ENCODE measurements at regions not wholly inside any gene's neighbourhood (a gene's known extent, or its start where the extent isn't known, plus 50 kb on each side); places are given as distances from the start of the nearest gene placed in this dataset.

- in situ Hi-C loops (cut with HindIII; ENCODE audit: extremely low pct_ligation_motif_present, low pct_unique_long_range_greater_than_20kb) (loop anchor here (5.0 kb wide), 1 partner anchor 94 kb away; no protein-coding TSS in a partner anchor), intact Hi-C loops (cut with micrococcal nuclease; ENCODE audit: unreplicated experiment) (loop anchor here (1.0 to 5.0 kb wide), 7 partner anchors 34 to 223 kb away; partner anchors contain the start of gene PLPP3)
- peak overlapping the region; percentile 80 for H3K27ac ChIP-seq (ENCODE audit: extremely low read length, insufficient read depth, low read length)
- no peaks in the 10 kb centered on the region for H3K79me2 ChIP-seq (ENCODE audit: insufficient read depth, low read length)
- peak overlapping the region; percentile 50 for H3K9ac ChIP-seq (ENCODE audit: insufficient read depth, low read depth, low read length)
- no peaks in the 10 kb centered on the region for H3K9me3 ChIP-seq (ENCODE audit: low read length)
- CTCF ChIA-PET (ENCODE audit: low intra/inter-chr PET ratio, low total read pairs), result no interaction called here
- peaks cover 94% of the 10 kb centered on the region for H3K4me1 ChIP-seq (ENCODE audit: insufficient read depth, low read length)
- H2AFZ ChIP-seq (ENCODE audit: low read length), result no peak overlapping the region
- DNase-seq (ENCODE audit: low spot score), result peak; percentile 53
- H3K27me3 ChIP-seq (ENCODE audit: control insufficient read depth in 1 of 2, insufficient read depth in 2 of 2, low read length in 2 of 2), result no peaks in the 10 kb centered on the region
- ATAC-seq, result peak; percentile 48
- WGBS (ENCODE audit: low lambda C conversion rate), result 9% methylated on average over 7 of the region's 7 CpGs
- POLR2A ChIA-PET, result interaction anchor here (0.6 to 2.6 kb wide), 10 partner anchors 19 to 166 kb away, joined by 3 to 20 read pairs (median 5); partner anchors contain the start of gene PLPP3
- H3K4me2 ChIP-seq (ENCODE audit: low read depth, low read length), result peak overlapping the region; percentile 52
- peak overlapping the region in 1 of 3 experiments; percentile 19; a peak in 1 of 6 replicates for H3K4me3 ChIP-seq (replicated peaks in 1 of 3; ENCODE audit: insufficient read depth in 1 of 3, low read depth in 2 of 3, low read length in 3 of 3)
- H4K20me1 ChIP-seq (ENCODE audit: insufficient read depth, low read length), result no peaks in the 10 kb centered on the region
- peak; percentile 71 for FAIRE-seq
- H3K36me3 ChIP-seq (replicated peaks in 1 of 2; ENCODE audit: control insufficient read depth in 1 of 2, insufficient read depth in 2 of 2, low read length in 2 of 2), result no peaks in the 10 kb centered on the region
- no TSS peak for BruUV-seq (replicated peaks)
- TF ChIP-seq ZNF207 (IDR thresholded peaks at IDR 0.05; ENCODE audit: borderline replicate concordance), result no peak
- TF ChIP-seq ATF7-NPFF (CRISPR knock-in tag; IDR thresholded peaks at IDR 0.05; ENCODE audit: low read depth), result no peak
- TF ChIP-seq FOXM1 (CRISPR knock-in tag; IDR thresholded peaks at IDR 0.05), result no peak
- no peak for TF ChIP-seq TP53 (CRISPR knock-in tag; conservative IDR thresholded peaks at IDR 0.05)
- TF ChIP-seq, protein P1, sequence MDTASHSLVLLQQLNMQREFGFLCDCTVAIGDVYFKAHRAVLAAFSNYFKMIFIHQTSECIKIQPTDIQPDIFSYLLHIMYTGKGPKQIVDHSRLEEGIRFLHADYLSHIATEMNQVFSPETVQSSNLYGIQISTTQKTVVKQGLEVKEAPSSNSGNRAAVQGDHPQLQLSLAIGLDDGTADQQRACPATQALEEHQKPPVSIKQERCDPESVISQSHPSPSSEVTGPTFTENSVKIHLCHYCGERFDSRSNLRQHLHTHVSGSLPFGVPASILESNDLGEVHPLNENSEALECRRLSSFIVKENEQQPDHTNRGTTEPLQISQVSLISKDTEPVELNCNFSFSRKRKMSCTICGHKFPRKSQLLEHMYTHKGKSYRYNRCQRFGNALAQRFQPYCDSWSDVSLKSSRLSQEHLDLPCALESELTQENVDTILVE (CRISPR knock-in tag; IDR thresholded peaks at IDR 0.05), result no peak
- TF ChIP-seq, protein P2, sequence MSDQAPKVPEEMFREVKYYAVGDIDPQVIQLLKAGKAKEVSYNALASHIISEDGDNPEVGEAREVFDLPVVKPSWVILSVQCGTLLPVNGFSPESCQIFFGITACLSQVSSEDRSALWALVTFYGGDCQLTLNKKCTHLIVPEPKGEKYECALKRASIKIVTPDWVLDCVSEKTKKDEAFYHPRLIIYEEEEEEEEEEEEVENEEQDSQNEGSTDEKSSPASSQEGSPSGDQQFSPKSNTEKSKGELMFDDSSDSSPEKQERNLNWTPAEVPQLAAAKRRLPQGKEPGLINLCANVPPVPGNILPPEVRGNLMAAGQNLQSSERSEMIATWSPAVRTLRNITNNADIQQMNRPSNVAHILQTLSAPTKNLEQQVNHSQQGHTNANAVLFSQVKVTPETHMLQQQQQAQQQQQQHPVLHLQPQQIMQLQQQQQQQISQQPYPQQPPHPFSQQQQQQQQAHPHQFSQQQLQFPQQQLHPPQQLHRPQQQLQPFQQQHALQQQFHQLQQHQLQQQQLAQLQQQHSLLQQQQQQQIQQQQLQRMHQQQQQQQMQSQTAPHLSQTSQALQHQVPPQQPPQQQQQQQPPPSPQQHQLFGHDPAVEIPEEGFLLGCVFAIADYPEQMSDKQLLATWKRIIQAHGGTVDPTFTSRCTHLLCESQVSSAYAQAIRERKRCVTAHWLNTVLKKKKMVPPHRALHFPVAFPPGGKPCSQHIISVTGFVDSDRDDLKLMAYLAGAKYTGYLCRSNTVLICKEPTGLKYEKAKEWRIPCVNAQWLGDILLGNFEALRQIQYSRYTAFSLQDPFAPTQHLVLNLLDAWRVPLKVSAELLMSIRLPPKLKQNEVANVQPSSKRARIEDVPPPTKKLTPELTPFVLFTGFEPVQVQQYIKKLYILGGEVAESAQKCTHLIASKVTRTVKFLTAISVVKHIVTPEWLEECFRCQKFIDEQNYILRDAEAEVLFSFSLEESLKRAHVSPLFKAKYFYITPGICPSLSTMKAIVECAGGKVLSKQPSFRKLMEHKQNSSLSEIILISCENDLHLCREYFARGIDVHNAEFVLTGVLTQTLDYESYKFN (CRISPR knock-in tag; conservative IDR thresholded peaks at IDR 0.05), result peak; percentile 88
- TF ChIP-seq RORA (CRISPR knock-in tag; IDR thresholded peaks at IDR 0.05), result no peak
- no peak for TF ChIP-seq SKI (IDR thresholded peaks at IDR 0.05; ENCODE audit: partially characterized antibody)
- TF ChIP-seq AFF4 (CRISPR knock-in tag; IDR thresholded peaks at IDR 0.05), result no peak
- no peak for TF ChIP-seq MTA1 (CRISPR knock-in tag; IDR thresholded peaks at IDR 0.05; ENCODE audit: borderline replicate concordance)
- TF ChIP-seq ONECUT2 (CRISPR knock-in tag; IDR thresholded peaks at IDR 0.05), result no peak
- no peak for TF ChIP-seq ZNF7 (CRISPR knock-in tag; IDR thresholded peaks at IDR 0.05)
- TF ChIP-seq DNMT1 (CRISPR knock-in tag; IDR thresholded peaks at IDR 0.05), result no peak
- no peak for TF ChIP-seq TRIM24 (CRISPR knock-in tag; IDR thresholded peaks at IDR 0.05)
- TF ChIP-seq KLF16 (CRISPR knock-in tag; IDR thresholded peaks at IDR 0.05), result 0 out of 4 replicates have a peak, but pooled peaks of 1 of the 2 experiments have one; percentile 25
- no peak for TF ChIP-seq ZNF878 (CRISPR knock-in tag; IDR thresholded peaks at IDR 0.05)
- peak; percentile 80; the same call in 1 of the 2 replicates for TF ChIP-seq PITX1 (CRISPR knock-in tag; IDR thresholded peaks at IDR 0.05)
These were observed 165.6 kb downstream of the PLPP3 start for GRCh38 chr1:56413671-56414199.
